NB4 (cell line): ENCODE measurements at regions not wholly inside any gene's neighbourhood (a gene's known extent, or its start where the extent isn't known, plus 50 kb on each side); places are given as distances from the start of the nearest gene placed in this dataset.

ENCODE experiments used
- MYC ChIP-seq: IDR thresholded peaks from 2 replicates; pipeline ENCODE4 v1.6.1; 2011; ENCODE audit warnings: low read depth, low read length
- POLR2A ChIP-seq: IDR thresholded peaks from 2 replicates; pipeline ENCODE4 v1.6.1; 2011; ENCODE audit warnings: mild to moderate bottlenecking; ENCODE audit not compliant: insufficient read length; ENCODE audit errors: extremely low read depth
- TF ChIP-seq, protein P1 (sequence below): IDR thresholded peaks from one replicate; pipeline ENCODE4 v1.5.1; 2012; ENCODE audit warnings: low read depth, low read length
- TF ChIP-seq, protein P2 (sequence below): IDR thresholded peaks from 2 replicates; pipeline ENCODE4 v1.6.1; 2011; ENCODE audit warnings: low read depth, low read length

DNA sequence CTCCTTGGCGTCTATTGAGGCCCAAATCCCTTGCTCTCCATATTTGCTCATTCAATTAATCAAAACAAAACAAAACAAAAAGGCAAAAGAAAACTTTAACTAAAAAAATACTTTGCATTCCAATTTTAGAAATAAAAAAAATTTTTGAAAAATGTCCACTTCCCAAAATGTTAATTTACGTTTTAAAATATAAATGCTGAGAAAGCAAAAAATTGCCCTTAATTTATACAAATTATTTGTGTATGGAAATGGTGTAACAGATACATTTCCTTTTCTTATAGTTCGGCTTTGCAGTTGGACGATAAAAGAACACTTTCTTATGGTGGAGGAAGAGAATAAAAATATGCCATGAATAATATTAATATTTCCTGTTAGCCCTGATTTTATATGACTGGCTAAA is 652.8 kb upstream of the PFKP start:
- TF ChIP-seq, protein P1, sequence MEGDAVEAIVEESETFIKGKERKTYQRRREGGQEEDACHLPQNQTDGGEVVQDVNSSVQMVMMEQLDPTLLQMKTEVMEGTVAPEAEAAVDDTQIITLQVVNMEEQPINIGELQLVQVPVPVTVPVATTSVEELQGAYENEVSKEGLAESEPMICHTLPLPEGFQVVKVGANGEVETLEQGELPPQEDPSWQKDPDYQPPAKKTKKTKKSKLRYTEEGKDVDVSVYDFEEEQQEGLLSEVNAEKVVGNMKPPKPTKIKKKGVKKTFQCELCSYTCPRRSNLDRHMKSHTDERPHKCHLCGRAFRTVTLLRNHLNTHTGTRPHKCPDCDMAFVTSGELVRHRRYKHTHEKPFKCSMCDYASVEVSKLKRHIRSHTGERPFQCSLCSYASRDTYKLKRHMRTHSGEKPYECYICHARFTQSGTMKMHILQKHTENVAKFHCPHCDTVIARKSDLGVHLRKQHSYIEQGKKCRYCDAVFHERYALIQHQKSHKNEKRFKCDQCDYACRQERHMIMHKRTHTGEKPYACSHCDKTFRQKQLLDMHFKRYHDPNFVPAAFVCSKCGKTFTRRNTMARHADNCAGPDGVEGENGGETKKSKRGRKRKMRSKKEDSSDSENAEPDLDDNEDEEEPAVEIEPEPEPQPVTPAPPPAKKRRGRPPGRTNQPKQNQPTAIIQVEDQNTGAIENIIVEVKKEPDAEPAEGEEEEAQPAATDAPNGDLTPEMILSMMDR, result no peak
- TF ChIP-seq POLR2A, result no peak
- TF ChIP-seq, protein P2, sequence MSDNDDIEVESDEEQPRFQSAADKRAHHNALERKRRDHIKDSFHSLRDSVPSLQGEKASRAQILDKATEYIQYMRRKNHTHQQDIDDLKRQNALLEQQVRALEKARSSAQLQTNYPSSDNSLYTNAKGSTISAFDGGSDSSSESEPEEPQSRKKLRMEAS, result no peak
- TF ChIP-seq MYC, result no peak
